22Rv1 (cell line): ENCODE measurements at regions not wholly inside any gene's neighbourhood (a gene's known extent, or its start where the extent isn't known, plus 50 kb on each side); places are given as distances from the start of the nearest gene placed in this dataset.
"Not testable (repeated sequence)": the region's sequence is repeated elsewhere in the genome, so short reads cannot be mapped to it uniquely, and the experiment has no call there.

Source experiments
- CTCF ChIP-seq: fragments of 450-650 bp; IDR thresholded peaks from 2 replicates; pipeline ENCODE4 v1.5.1; 2017; ENCODE audit warnings: mild to moderate bottlenecking
- ZFX ChIP-seq: fragments of 450-650 bp; IDR thresholded peaks from 2 replicates; pipeline ENCODE4 v1.6.1; 2017; ENCODE audit warnings: antibody characterized with exemption, borderline replicate concordance

GRCh38 chr6:26749126-26749758 lies 89.7 kb upstream of the ZNF322 start:
- not testable (repeated sequence) for TF ChIP-seq CTCF, ZFX
